NCI-H2196 treated with DMSO at 0.1 percent for 48 hours (cell line): ENCODE measurements at regions not wholly inside any gene's neighbourhood (a gene's known extent, or its start where the extent isn't known, plus 50 kb on each side); places are given as distances from the start of the nearest gene placed in this dataset.
"Not testable (repeated sequence)": the region's sequence is repeated elsewhere in the genome, so short reads cannot be mapped to it uniquely, and the experiment has no call there.

Experiments used
- DNase-seq: peaks from one replicate; lab custom pipeline; 2025; ENCODE audit not compliant: unreplicated experiment; lab: John Stamatoyannopoulos, UW

DNA sequence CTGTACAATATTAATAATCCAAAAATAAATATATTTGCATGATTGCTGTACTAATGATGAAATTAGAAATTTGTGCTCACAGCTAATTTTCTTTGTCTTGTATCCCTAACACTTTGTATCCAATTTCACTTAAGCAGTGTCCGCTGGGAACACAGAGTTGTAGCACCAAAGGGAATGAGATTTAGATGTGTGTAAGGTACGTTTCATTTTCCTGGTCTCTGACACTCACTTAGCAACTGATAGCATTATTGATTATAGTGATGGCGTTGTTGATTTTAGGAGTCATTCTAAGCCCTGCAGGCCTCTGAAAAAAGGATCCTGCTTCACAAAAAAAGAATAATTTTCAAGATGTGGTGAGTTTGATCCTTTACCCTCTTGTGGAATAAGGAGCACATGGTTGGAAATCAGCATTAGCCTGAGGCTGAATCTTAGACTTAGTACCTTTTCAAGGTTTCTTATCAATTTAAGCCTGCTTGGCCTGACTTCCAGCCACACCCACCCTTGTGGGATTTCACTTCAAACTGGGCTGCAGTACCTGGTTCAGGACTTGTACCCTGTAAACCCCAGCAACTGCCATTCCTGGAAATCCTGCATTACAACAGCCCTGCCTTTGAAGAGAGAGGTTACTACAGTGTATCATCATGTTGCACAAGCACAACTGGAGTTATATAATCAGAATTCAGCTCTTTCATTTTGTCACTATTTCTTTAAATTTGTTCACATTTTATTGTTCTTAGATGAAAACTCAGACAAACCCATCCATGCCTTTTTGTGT, 116.2 kb downstream of the RND3 start:
- DNase-seq, result no peak

- DNase-seq, result no peak
These were observed 116.9 kb downstream of the RND3 start for GRCh38 chr2:150370561-150370960.

DNA sequence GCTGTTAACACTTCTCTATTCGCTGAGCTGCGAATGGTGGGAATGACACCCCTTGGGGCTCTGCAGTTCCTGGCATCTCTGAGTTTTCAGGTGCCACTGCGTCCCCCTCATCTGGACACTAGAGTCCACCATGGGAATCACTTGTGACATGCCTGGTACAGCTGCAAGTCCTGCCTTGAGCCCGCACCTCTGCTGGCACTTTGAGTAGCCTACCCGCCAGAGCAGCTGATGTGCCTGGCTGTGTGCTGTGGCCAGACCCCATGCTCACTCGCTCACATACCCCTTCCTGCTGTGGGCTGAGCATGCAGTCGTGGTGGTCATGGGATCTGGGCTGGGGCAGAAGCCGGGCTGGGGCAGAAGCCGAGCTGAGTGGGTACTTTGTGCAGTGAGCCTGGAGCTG, 117.6 kb downstream of the RND3 start:
- DNase-seq, result no peak

DNA sequence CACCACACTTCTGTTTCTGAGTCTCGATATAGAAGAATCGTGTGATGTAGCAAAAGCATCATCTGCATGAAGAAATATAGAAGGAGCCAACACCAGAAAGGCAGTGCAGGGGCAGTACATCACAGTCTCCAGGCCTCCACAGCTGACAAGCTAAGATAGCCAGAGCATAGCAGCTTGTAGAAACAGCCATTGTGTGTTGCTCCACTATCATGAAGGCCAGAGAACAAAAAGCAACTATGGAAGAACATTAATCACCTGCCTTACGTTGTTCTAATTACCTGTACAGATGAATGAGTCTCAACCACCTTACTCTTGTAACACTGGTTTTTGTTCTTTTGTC, 129.0 kb downstream of the RND3 start:
- no peak for DNase-seq

- no peak for DNase-seq
These were observed 129.5 kb downstream of the RND3 start for GRCh38 chr2:150357770-150358467.

DNA sequence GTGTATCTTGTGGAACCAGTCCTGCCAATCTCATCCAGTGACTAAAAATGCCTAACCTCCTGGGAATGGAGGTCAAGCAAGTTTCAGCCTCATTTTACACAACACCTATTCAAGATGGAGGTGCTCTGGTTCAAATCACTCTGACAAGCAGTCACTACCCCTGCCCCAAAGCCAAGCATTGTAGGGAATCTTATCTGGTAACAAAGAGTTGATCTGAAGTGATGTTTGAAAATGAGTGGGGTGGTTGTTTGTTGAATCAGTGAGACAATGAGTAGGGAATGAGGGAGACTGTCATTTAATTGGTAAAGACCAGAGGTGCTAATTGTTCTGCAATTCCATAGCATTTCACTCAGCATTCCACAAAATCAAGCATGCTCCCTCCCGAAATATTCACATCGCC, 132.0 kb downstream of the RND3 start:
- DNase-seq, result no peak

- no peak for DNase-seq
These were observed 134.1 kb downstream of the RND3 start for GRCh38 chr2:150353376-150353775.

DNA sequence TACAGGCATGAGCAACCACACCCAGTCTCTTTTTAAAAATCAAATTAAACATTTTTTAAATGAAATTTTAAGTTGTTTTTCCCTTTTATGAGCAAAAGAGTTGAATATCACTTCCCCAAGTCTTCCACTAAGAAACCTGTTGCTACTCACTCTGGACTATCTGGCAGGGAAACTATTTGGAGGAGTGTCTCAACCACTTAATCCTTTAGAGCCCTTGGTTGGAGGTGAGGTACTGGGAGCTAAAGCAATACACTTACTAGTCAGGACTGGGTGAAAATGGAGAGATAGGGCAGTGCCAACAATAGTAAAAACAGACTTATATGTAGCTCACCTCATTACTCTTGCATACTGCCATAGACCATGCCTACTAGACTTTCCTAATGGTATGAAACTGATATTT, 135.5 kb downstream of the RND3 start:
- DNase-seq, result no peak

- DNase-seq, result no peak
These were observed 137.0 kb downstream of the RND3 start for GRCh38 chr2:150350500-150350899.

DNA sequence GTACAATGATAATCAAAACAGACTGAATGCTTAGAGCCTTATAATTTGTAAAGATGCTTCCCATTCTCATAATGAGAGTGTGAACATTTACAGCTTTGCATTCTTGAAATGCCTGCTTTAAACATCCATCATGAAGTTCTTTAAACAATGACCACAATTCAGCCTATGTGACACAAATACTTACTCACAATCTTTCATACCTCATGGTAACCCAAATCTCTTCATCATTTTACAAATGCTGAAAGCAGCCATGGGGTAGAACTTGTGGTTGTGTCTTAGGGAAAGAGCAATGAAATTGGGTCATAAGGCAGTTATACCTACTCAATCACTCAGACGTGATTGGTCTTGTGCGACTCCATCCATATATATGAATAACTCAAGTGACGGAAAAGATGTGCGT, 140.7 kb downstream of the RND3 start:
- no peak for DNase-seq

- DNase-seq, result no peak
These were observed 145.3 kb downstream of the RND3 start for GRCh38 chr2:150341982-150342680.

DNA sequence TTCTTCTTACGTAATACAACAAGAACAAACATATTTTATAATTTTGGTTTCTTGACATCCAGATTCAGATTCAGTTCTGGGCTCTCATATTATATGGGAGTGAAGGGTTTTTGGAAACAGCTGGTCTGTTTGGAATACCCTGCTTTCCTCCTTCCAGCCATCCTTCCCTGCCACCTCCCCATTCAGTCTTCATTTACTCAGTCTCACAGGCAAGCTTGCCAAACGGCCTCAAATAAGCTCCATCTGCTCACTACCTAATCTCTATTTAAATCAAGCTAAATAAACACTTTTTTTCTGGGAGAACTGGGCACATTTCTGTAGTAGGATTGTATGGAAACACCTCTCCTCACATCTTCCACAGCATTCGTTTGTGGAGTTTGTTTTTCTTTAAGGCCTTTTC, 147.5 kb downstream of the RND3 start:
- no peak for DNase-seq

DNA sequence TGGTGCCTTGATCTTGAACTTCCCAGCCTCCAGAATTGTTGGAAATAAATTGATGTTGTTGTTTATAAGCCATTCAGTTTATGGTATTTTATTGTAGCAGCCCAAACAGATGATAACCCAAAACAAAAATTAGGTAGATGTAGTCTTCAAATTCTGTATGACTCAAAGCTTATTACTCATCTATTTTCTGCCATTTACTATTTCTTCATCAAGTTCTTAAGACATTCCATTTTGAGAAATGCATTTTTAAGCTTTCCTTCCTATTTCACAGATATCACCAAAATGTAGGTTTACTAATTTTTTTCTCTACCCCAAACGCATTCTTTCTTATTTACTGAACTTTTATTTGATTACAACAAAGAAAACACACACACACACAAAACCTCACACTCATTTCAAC, 148.2 kb downstream of the RND3 start:
- DNase-seq, result no peak

- no peak for DNase-seq
These were observed 151.9 kb downstream of the RND3 start for GRCh38 chr2:150335596-150335995.

DNA sequence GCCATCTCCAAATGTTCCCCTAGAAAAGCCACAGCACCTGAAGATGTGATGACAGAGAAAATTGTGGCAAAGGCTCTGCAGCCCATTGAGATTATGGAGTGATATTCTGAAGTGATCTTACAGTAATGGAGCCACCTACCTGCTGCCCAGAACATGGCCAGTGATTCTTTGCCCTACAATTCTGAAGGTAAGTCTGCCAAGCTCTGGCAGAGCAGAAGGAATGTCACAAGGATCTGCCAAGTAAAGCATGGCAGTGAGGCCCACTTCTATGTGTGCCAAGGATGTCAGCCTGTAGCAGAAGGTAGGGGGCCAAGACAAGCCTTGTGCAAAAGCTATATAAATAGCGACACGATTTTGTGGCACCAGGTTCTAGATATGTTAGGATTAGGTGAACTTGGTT, 155.1 kb downstream of the RND3 start:
- no peak for DNase-seq

GRCh38 chr2:150327564-150328489, 159.6 kb downstream of the RND3 start:
- DNase-seq, result no peak

DNA sequence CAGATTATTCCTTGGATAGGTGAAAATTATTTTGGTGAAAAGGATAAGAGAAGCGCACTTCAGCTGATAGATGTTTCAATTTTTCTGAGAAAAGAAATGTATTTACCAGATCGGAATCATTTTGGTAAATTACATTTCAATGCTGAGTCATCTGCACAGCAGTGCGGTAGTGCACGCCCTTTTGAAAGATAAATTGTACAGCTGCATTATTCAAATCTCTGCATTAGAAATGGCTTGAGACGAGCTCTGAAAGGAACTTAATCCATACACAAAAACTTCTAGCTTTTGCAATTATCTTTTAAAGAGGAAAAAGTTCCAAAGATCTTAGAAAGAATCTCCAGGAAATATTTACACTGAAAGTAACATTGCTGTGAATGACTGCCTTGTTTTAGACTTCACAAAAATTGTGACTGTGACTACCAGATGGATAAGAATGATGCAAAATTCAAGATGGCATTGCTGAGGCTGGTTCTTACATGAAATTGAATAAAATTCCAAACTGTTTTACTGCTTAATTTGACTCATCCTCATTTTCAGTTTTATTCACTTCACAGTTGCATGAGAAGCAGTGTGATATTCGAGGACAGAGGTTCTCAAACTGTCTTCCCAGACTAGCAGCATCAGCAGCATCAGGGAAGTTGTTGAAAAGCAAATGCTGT, 161.7 kb downstream of the RND3 start:
- no peak for DNase-seq

DNA sequence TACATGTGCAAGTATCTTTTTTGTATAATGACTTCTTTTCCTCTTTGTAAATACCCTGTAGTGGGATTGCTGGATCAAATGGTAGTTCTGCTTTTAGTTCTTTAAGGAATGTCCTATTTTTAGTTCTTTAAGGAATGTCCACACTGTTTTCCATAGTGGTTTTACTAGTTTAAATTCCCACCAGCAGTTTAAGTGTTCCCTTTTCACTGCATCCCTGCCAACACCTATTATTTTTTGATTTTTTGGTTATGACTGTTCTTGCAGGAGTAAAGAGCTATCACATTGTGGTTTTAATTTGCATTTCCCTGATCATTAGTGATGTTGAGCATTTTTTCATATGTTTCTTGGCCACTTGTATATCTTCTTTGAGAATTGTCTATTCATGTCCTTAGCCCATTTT, 164.4 kb downstream of the RND3 start:
- DNase-seq, result not testable (repeated sequence)

DNA sequence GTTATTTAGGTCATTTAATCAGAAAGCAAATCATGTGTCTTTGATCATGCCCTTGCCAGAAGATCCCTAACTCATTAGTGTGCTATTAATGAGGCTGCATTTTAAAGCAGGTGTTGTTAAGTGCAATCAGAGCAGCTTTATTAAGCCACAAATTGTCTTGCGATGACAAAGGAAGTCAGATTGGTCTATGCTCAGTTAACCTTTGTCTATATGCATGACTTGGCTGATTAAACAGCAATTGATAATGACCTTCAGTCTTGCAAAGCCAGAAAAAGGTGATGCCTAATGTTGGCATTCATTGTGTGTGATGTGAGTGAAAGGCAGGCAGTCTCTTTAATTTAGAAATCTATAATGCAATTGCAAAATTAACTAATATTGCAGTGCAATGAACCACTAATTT, 166.9 kb downstream of the RND3 start:
- DNase-seq, result no peak

GRCh38 chr2:150319658-150320555, 167.6 kb downstream of the RND3 start:
- DNase-seq, result no peak
